Muscle layer of colon (tissue), 2 donors: ENCODE measurements at regions not wholly inside any gene's neighbourhood (a gene's known extent, or its start where the extent isn't known, plus 50 kb on each side); places are given as distances from the start of the nearest gene placed in this dataset.
"Not testable (repeated sequence)": the region's sequence is repeated elsewhere in the genome, so short reads cannot be mapped to it uniquely, and the experiment has no call there.

Experiments
- H3K27ac ChIP-seq: one replicate; pipeline ENCODE4 v1.7.0; 2013; ENCODE audit warnings: low read depth, mild to moderate bottlenecking, low read length, moderate library complexity
- H3K27me3 ChIP-seq, 2 donors: one replicate each; pipeline ENCODE4 v1.7.0; 2013; ENCODE audit warnings: low read length in 2 of 2, mild to moderate bottlenecking in 2 of 2; ENCODE audit not compliant: insufficient read depth in 2 of 2, control insufficient read depth in 1 of 2
- H3K36me3 ChIP-seq: one replicate; pipeline ENCODE4 v1.7.0; 2013; ENCODE audit warnings: mild to moderate bottlenecking, low read length; ENCODE audit not compliant: insufficient read depth
- H3K4me1 ChIP-seq: one replicate; pipeline ENCODE4 v1.7.0; 2013; ENCODE audit warnings: mild to moderate bottlenecking, low read length; ENCODE audit not compliant: insufficient read depth
- H3K4me3 ChIP-seq, 2 donors: one replicate each; pipeline ENCODE4 v1.7.0; 2013; ENCODE audit warnings: low read length in 2 of 2, low read depth in 1 of 2, mild to moderate bottlenecking in 1 of 2, moderate library complexity in 1 of 2
- H3K9ac ChIP-seq: one replicate; pipeline ENCODE4 v1.7.0; 2013; ENCODE audit warnings: low read length
- H3K9me3 ChIP-seq: one replicate; pipeline ENCODE4 v1.7.0; 2013; ENCODE audit warnings: mild to moderate bottlenecking, low read length
- donor health status: abdominal sarcoma.
- donor health status: Adenocarcinoma of cecum.

DNA sequence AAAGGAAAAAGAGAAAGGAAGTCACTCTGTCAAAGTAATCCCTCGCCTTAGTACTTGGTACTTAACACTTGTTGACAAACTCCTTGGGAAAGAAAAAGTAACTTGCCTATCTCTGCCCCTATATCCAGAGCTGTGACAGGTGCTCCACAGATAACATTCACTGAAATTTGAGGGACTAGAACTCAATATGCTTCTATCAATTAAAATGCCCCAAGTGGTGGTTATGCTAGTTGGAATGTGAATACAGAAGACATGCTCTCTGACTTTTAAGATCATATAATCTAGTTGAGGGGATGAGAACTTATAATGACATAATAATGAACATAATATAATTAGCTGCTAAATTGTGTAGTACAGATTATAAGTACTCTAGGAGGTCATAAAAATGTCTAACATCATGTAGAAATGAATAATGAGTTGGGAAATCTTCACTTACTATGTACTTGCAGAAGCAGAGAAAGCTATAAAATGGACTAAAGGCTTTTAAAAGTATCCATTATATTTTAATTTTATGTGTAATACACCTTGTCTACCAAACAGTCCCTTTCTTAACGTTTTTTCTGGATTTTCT lies 153.1 kb upstream of the CCDC54 start:
- Histone ChIP-seq H3K27ac (no peak overlapping the region), H3K9ac (no peak overlapping the region), H3K27me3 (no peaks in the 10 kb centered on the region), H3K4me3 (no peak overlapping the region), H3K9me3 (no peaks in the 10 kb centered on the region), H3K36me3 (no peaks in the 10 kb centered on the region), H3K4me1 (no peaks in the 10 kb centered on the region)

DNA sequence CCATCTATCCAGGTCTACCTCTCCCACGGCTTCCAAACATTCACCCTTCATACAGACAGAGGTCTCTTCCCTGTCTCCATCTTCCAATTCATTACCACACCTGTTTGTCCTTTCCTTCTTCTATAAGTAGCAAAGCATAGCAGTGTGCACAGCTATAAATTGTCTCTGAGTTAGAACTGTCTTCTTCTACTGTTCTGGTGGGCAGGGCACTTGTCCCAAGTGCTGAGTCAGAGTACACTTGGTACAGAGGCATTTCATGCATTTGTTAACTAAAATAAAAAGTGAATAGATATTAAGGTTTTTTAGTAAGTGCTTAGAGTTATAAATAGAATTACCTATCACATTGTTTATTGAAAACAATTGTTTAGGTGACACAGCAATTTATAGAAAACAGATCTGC lies 150.1 kb upstream of the CCDC54 start:
- Histone ChIP-seq H3K9ac (no peak overlapping the region), H3K36me3 (no peaks in the 10 kb centered on the region), H3K9me3 (no peaks in the 10 kb centered on the region), H3K27ac (no peak overlapping the region), H3K27me3 (no peaks in the 10 kb centered on the region), H3K4me1 (no peaks in the 10 kb centered on the region), H3K4me3 (no peak overlapping the region)

DNA sequence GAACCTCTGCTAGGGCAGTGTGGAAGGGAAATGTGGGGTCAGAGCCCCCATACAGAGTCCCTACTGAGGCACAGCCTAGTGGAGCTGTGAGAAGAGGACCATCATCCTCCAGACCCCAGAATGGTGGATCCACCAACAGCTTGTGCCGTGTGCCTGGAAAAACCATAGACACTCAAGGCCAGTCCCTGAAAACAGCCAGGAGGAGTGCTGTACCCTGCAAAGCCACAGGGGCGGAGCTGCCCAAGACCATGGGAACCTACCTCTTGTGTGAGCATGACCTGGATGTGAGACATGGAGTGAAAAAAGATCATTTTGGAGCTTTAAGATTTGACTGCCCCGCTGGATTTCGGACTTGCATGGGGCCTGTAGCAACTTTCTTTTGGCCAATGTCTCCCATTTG lies 143.4 kb upstream of the CCDC54 start:
- not testable (repeated sequence) for H3K4me3 ChIP-seq, H3K27ac ChIP-seq

DNA sequence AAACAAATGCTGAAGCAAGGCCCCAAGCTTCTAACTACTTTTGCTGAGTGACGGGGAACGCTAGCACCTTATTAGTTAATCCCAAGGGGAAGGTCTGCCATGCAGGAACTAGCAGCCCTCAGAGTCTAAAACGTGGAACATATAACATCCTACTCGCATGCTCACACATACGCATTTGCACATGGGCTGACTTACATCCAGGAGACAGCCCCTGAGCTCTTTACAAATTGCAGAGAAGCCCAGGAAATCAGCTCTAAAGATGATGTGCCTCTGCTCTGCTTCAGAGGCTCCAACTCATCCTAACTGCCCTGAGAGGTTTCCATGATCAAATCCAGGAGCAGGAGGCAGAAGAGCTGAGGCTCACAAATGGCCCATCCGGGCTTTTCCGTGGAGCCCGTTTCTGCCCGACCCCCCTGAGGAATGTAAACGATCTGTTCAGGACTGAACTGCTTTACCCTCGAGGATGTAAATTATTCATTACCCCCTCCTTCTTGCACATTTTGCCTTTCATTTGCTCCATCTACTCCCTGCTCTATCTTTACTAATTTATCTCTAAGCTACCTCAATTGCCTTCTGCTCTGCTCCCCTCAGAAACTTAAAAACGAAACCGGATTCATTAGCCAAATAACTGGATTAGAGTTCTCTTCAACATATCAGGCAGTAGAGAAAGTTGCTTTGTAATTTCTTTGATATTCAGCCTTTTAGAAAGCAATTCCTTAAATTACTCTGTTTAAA lies 141.9 kb upstream of the CCDC54 start:
- peak overlapping the region; percentile 59 to 76 for H3K4me3 ChIP-seq
- peak overlapping the region; percentile 62 for H3K9ac ChIP-seq
- H3K27ac ChIP-seq = peak overlapping the region; percentile 57
- no peaks in the 10 kb centered on the region for H3K36me3 ChIP-seq
- peaks cover 24% of the 10 kb centered on the region for H3K4me1 ChIP-seq
- no peaks in the 10 kb centered on the region for H3K27me3 ChIP-seq
- no peaks in the 10 kb centered on the region for H3K9me3 ChIP-seq

More for the DNA sequence above, 143.4 kb upstream of the CCDC54 start:
- not testable (repeated sequence) for H3K9ac ChIP-seq, H3K36me3 ChIP-seq, H3K27me3 ChIP-seq, H3K9me3 ChIP-seq
- H3K4me1 ChIP-seq = peaks cover 15% of the 10 kb centered on the region

DNA sequence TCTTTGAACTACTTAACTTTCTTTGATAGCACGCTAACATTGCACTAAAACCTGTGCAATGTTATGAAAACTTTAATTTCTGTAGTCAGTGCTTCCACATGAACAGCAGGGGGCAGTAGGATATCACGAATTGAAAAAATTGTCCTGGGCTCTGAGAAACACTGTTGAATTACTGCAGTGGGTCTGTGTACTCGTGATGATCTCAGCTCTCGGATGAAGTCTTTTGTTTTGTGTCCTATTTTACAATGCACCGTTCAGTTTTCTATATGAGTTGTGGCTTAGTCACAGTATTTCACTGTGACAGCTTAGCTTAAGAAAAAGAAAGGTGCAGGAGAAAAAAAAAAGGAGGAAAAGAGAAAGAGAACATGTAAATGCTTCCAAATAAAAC lies 141.3 kb upstream of the CCDC54 start:
- Histone ChIP-seq H3K4me1 (peaks cover 24% of the 10 kb centered on the region), H3K27ac (peak overlapping the region; percentile 57), H3K27me3 (no peaks in the 10 kb centered on the region), H3K9ac (peak overlapping the region; percentile 62), H3K36me3 (no peaks in the 10 kb centered on the region), H3K4me3 (peak overlapping the region; percentile 59 to 76), H3K9me3 (no peaks in the 10 kb centered on the region)

DNA sequence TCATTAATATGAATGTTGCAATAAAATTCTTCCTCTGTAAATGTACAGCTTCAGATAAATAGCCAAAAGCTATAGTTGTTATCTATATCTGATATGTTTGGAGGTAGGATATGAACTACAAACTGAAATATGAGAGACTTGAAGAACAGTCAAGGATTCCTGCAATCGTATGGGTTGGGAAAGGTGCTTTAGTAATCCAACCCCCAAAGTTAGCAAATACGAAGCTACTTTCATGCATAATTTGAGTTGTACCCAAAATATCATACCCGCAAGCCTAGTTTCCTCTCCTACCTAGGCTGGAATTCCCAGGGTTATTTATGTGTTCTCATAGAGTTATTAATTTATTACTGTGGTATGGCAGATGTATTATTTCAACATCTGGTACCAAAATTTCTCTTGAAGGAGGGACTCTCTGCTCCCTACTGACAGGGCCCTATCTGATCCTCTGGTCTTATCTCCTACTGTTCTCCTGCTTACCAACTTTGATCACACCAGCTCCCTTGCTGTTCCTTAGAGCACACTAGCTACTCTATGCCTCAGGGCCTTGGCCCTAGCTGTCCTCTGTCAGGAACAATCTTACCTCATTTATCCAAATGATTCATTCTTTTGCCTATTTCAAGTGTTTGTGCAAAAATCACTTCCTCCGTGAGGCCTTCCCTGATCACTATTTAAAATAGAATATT lies 140.4 kb upstream of the CCDC54 start:
- Histone ChIP-seq H3K9ac (no peak overlapping the region), H3K4me1 (peaks cover 24% of the 10 kb centered on the region), H3K4me3 (no peak overlapping the region), H3K36me3 (no peaks in the 10 kb centered on the region), H3K9me3 (no peaks in the 10 kb centered on the region), H3K27ac (no peak overlapping the region), H3K27me3 (no peaks in the 10 kb centered on the region)

DNA sequence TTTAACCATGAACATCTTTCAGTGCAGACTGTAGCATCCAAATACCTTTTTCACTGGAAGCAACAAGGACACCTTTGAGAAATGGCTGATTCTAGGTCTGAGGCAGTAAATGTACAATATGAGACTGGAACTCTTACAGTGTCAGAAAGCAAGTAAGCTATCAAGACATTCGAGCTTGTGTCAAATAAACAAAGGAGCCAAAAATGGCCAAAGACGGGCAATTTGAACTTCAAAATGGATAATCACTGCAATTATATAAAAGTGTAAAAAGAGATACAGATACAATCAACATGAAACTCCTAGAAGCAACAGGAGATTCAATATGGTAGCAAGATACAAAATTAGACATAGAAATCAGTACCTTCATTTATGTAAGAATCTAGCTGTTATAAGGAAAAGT lies 138.5 kb upstream of the CCDC54 start:
- Histone ChIP-seq H3K36me3 (no peaks in the 10 kb centered on the region), H3K9me3 (no peaks in the 10 kb centered on the region), H3K4me1 (peaks cover 37% of the 10 kb centered on the region), H3K27me3 (no peaks in the 10 kb centered on the region), H3K27ac (no peak overlapping the region), H3K9ac (no peak overlapping the region), H3K4me3 (no peak overlapping the region)

DNA sequence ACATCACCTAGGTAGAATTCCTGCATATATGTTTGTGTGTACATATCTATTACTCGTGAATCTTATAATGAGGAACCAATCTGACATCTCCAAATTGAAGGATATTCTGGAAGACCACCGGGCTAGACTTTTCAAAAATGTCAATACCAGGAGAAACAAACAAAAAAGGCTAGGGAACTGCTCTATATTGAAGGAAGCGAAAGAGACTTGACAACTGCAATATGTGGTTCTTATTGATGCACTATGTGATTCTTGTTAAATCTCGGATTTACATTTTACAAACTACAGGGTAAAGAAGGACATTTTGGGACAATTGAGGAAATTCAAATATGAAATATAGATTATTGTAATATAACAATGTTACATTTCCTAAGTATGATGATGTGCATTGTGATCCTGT lies 137.5 kb upstream of the CCDC54 start:
- Histone ChIP-seq H3K36me3 (no peaks in the 10 kb centered on the region), H3K4me1 (peaks cover 37% of the 10 kb centered on the region), H3K9ac (no peak overlapping the region), H3K4me3 (peak overlapping the region; percentile 88 to 99), H3K27ac (peak overlapping the region; percentile 70), H3K9me3 (no peaks in the 10 kb centered on the region), H3K27me3 (no peaks in the 10 kb centered on the region)

DNA sequence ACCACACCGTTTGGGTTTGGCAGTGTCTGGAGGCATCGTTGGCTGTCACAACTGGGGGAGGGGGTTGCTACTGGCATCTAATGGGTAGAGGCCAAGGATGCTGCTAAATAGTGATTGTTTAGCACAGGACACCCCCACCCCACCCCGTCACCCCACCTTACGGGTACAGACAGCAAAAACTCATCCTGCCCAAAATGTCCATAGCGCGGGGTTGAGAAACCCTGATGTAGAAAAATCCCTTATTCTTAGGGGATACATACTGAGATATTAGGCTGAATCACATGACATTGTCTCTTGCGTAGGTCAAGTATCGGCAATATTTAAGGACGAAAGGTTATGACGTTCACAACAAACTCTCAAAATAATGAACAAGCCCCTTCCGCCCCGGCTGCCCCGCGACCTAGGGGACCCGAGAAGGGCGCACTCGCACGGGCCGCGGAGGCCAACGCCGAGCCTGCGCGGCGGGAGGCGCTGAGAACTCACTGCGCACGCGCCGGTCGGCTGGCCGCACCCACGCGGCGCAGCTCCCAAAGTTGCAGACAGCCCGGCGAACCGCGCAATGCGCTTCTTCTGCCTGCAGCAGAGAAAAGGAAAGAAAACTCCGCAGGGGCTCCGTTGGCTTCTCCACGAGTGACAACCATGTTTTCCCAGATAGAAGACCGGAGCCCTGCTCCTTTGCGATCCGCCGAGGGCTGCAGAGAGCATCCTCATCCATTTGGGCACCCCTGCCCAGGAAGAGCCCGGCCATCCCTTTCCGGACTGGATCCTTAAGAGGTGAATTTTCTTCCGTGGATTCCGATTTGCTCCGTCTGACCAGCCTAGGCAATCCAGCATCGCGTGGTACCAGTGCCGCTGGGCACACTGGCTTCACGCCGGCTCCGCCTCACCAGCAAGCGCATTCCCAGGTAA lies 136.8 kb upstream of the CCDC54 start:
- Histone ChIP-seq H3K4me1 (peaks cover 33% of the 10 kb centered on the region), H3K27me3 (no peaks in the 10 kb centered on the region), H3K9ac (peak overlapping the region; percentile 77), H3K36me3 (no peaks in the 10 kb centered on the region), H3K4me3 (peak overlapping the region; percentile 88 to 99), H3K9me3 (no peaks in the 10 kb centered on the region), H3K27ac (peak overlapping the region; percentile 70)

DNA sequence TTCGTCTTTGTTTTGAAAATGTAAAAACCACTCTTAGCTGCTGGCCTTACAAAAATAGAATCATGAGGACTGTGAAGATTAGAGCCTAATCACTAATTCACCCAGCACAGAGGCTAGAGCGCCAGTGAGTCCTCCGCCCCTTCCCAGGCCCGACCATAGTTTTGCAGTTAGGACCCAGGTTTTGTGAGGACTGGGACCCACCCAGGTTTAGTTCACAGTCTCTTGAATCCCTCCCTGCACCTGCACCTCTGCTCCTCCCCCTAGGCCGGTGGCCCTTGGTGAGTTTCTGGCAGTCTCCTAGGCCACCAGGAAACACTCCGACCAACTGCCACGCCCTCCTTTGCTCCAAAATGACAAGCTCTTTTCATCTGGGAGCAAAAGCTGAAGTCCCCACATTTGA lies 136.0 kb upstream of the CCDC54 start:
- Histone ChIP-seq H3K27ac (peak overlapping the region; percentile 70), H3K4me3 (peak overlapping the region; percentile 88 to 99), H3K9ac (peak overlapping the region; percentile 77), H3K4me1 (peaks cover 30% of the 10 kb centered on the region), H3K9me3 (no peaks in the 10 kb centered on the region), H3K36me3 (peaks cover 6% of the 10 kb centered on the region), H3K27me3 (no peaks in the 10 kb centered on the region)

DNA sequence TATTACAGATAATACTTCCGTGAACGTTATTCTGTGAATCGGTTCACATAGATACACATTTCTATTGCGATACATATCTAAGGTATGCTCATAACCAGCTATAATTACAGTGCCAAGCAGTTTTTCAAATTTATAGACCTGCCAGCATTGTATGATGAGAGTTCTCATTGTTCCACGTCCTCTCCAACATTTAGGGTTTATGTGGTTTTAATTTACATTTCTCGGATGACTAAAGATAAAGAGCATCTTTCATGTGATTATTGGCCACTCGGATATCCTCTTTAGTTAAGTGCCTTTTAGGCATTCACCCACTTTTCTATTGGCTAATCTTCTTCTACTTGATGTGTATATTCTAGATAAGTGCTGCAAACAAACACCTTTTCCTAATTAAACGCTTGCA lies 134.7 kb upstream of the CCDC54 start:
- H3K9me3 ChIP-seq = no peaks in the 10 kb centered on the region
- peaks cover 21% of the 10 kb centered on the region for H3K4me1 ChIP-seq
- no peak overlapping the region for H3K27ac ChIP-seq
- H3K36me3 ChIP-seq = peaks cover 11% of the 10 kb centered on the region
- H3K4me3 ChIP-seq = peak overlapping the region in 1 of 2 donors; percentile 21
- no peak overlapping the region for H3K9ac ChIP-seq
- no peaks in the 10 kb centered on the region for H3K27me3 ChIP-seq
